ENCODE measurements at regions not wholly inside any gene's neighbourhood (a gene's known extent, or its start where the extent isn't known, plus 50 kb on each side); places are given as distances from the start of the nearest gene placed in this dataset. TPM values are rescaled to one million over a fixed set of nuclear protein-coding genes. Genes with fewer than 3 reads are reported as not detected.

- Histone ChIP-seq H2AFZ (no peak overlapping the region), H3K9me2 (ENCODE audit: insufficient read depth) (no peaks in the 10 kb centered on the region), H3K27ac (no peak overlapping the region), H3K36me3 (ENCODE audit: low read depth) (no peaks in the 10 kb centered on the region), H3K9ac (no peak overlapping the region), H3K4me3 (no peak overlapping the region), H3K4me2 (ENCODE audit: unreplicated experiment) (no peak overlapping the region), H3K27me3 (replicated peaks; ENCODE audit: insufficient read depth) (no peaks in the 10 kb centered on the region), H3K4me1 (ENCODE audit: insufficient read depth) (peaks cover 15% of the 10 kb centered on the region), H4K20me1 (ENCODE audit: insufficient read depth) (no peaks in the 10 kb centered on the region), H3F3A (ENCODE audit: insufficient read depth) (no peaks in the 10 kb centered on the region), H3K79me2 (ENCODE audit: insufficient read depth) (no peaks in the 10 kb centered on the region), H3K9me3 (ENCODE audit: low read depth) (no peaks in the 10 kb centered on the region)
- in situ Hi-C loops (cut with MboI), result no loop called here
- 50 to 80% methylated on average over 2 to 5 of the region's 5 CpGs for WGBS, 2 experiments (ENCODE audit: low coverage in 1 of 2, low lambda C conversion rate in 2 of 2, missing lambda C conversion rate in 2 of 2)
- TF ChIP-seq EZH2phosphoT487 (IDR thresholded peaks at IDR 0.05; ENCODE audit: insufficient read depth, low read depth) (no peak), EZH2 (IDR thresholded peaks at IDR 0.05; ENCODE audit: insufficient read depth, poor library complexity, severe bottlenecking) (no peak)
- DNase-seq, result peak; percentile 39
Observed at GRCh38 chrY:12643693-12644348, 57.2 kb upstream of the USP9Y start.

GRCh38 chrY:12651095-12651494, 49.9 kb upstream of the USP9Y start:
- Histone ChIP-seq H3K27me3 (replicated peaks; ENCODE audit: insufficient read depth) (no peaks in the 10 kb centered on the region), H3K9me3 (ENCODE audit: low read depth) (no peaks in the 10 kb centered on the region), H3K4me1 (ENCODE audit: insufficient read depth) (peaks cover 27% of the 10 kb centered on the region), H3K4me2 (ENCODE audit: unreplicated experiment) (peak overlapping the region; percentile 8), H3K36me3 (ENCODE audit: low read depth) (no peaks in the 10 kb centered on the region), H4K20me1 (ENCODE audit: insufficient read depth) (no peaks in the 10 kb centered on the region), H3K9me2 (ENCODE audit: insufficient read depth) (no peaks in the 10 kb centered on the region), H3K9ac (peak overlapping the region; percentile 38; the same call in 1 of the 2 replicates), H3K4me3 (no peak overlapping the region), H3F3A (ENCODE audit: insufficient read depth) (peaks cover 13% of the 10 kb centered on the region; the same call in 1 of the 2 replicates), H2AFZ (no peak overlapping the region), H3K79me2 (ENCODE audit: insufficient read depth) (no peaks in the 10 kb centered on the region), H3K27ac (peak overlapping the region; percentile 88)
- TF ChIP-seq EZH2 (IDR thresholded peaks at IDR 0.05; ENCODE audit: insufficient read depth, poor library complexity, severe bottlenecking) (no peak), EZH2phosphoT487 (IDR thresholded peaks at IDR 0.05; ENCODE audit: insufficient read depth, low read depth) (no peak)
- no peak for DNase-seq
- 46 to 54% methylated on average over 2 of the region's 2 CpGs for WGBS, 2 experiments (ENCODE audit: low coverage in 1 of 2, low lambda C conversion rate in 2 of 2, missing lambda C conversion rate in 2 of 2)
- in situ Hi-C loops (cut with MboI), result no loop called here

Small RNAs in the stretch of these regions (small RNA-seq; reads per million reads assigned to genes)
- not detected for gene RN7SL702P (ENCODE audit: low read depth, low replicate concordance)

Data from GM23248 (cell line).